GM12878 (cell line): ENCODE measurements at regions not wholly inside any gene's neighbourhood (a gene's known extent, or its start where the extent isn't known, plus 50 kb on each side); places are given as distances from the start of the nearest gene placed in this dataset.

Experiments used
- ATAC-seq: fragments of 200-7000 bp; cut with Tn5 transposase; 3 replicates; pipeline ENCODE4 v1.9.1; 2020; ENCODE audit warnings: mild to moderate bottlenecking, moderate library complexity
- BruUV-seq: library from RNA; stranded (reverse); fragments of 400-500 nt; replicated peaks from 2 replicates; lab custom pipeline; 2021; lab: Mats Ljungman, UMichigan
- CTCF ChIA-PET: fragments of 300-600 bp; sonication (Branson Sonifier 250); formaldehyde crosslinking; extraction: SDS; loops from one replicate; lab custom pipeline; 2021; ENCODE audit warnings: inconsistent platforms; lab: Yijun Ruan, JAX
- POLR2A ChIA-PET: fragments of 350-600 bp; formaldehyde crosslinking; extraction: SDS; loops from one replicate; lab custom pipeline; 2021; ENCODE audit warnings: inconsistent platforms; lab: Charles Lee
- RAD21 ChIA-PET: fragments of 300-600 bp; sonication (Branson Sonifier 250); formaldehyde crosslinking; loops from one replicate; lab custom pipeline; 2023; ENCODE audit warnings: antibody characterized with exemption; ENCODE audit not compliant: unreplicated experiment; lab: Charles Lee
- SMC1A ChIA-PET: fragments of 300-600 bp; sonication (Branson Sonifier 250); formaldehyde crosslinking; loops from one replicate; lab custom pipeline; 2023; ENCODE audit not compliant: unreplicated experiment, uncharacterized antibody; lab: Charles Lee
- DNase-seq: peaks from one replicate; pipeline ENCODE4 v3.0.0-alpha.2; 2011; ENCODE audit warnings: low read depth, low spot score
- FAIRE-seq: peaks from 3 replicates; lab custom pipeline; 2011; peaks lifted over from hg19 to GRCh38; lab: Jason Lieb, UNC
- H2AFZ ChIP-seq: 2 replicates; pipeline ENCODE4 v1.6.0; 2011; ENCODE audit warnings: low read depth, low read length, control low read depth; ENCODE audit not compliant: control insufficient read depth
- H3K27ac ChIP-seq: 2 replicates; pipeline ENCODE4 v1.5.1; 2011; ENCODE audit warnings: control low read depth; ENCODE audit not compliant: control insufficient read depth, insufficient read depth
- H3K27me3 ChIP-seq, 2 experiments: replicated peaks in 1 of 2; 2 replicates each; pipeline versions ENCODE4 v1.6.0 to v1.6.1; 2011; ENCODE audit warnings: low read length in 1 of 2; ENCODE audit not compliant: control insufficient read depth in 2 of 2, insufficient read depth in 2 of 2
- H3K36me3 ChIP-seq, 2 experiments: 2 replicates each; pipeline ENCODE4 v1.5.1; 2011; ENCODE audit warnings: low read length in 1 of 2; ENCODE audit not compliant: control insufficient read depth in 2 of 2, insufficient read depth in 2 of 2
- H3K4me1 ChIP-seq: 2 replicates; pipeline ENCODE4 v1.6.1; 2011; ENCODE audit warnings: mild to moderate bottlenecking, low read length, moderate library complexity, mixed read lengths; ENCODE audit not compliant: control insufficient read depth, insufficient read depth
- H3K4me2 ChIP-seq: 2 replicates; pipeline ENCODE4 v1.6.0; 2011; ENCODE audit warnings: control low read depth; ENCODE audit not compliant: control insufficient read depth, insufficient read depth
- H3K4me3 ChIP-seq: fragments of 200-600 bp; sonication (generic); 2 replicates; pipeline ENCODE4 v1.5.1; 2016
- H3K79me2 ChIP-seq: 2 replicates; pipeline ENCODE4 v1.6.0; 2011; ENCODE audit warnings: low read length; ENCODE audit not compliant: control insufficient read depth, insufficient read depth
- H3K9ac ChIP-seq: 2 replicates; pipeline ENCODE4 v1.8.0; 2011; ENCODE audit warnings: low read length, control low read depth, mixed read lengths; ENCODE audit not compliant: control insufficient read depth, insufficient read depth
- H3K9me3 ChIP-seq: replicated peaks from 3 replicates; pipeline ENCODE4 v1.5.1; 2011; ENCODE audit warnings: mild to moderate bottlenecking, low read length; ENCODE audit not compliant: control insufficient read depth, insufficient read depth
- H4K20me1 ChIP-seq: 2 replicates; pipeline ENCODE4 v1.6.0; 2011; ENCODE audit not compliant: control insufficient read depth, insufficient read depth
- ASH2L ChIP-seq: fragments of 300-600, 200-600 bp; sonication (generic); IDR thresholded peaks from 2 replicates; pipeline ENCODE4 v1.6.1; 2017; ENCODE audit warnings: low read depth, mild to moderate bottlenecking, borderline replicate concordance
- CEBPB ChIP-seq, 2 experiments: fragments of 150-350 bp in 1 of 2; IDR thresholded peaks; 2 replicates each; pipeline ENCODE4 v1.6.1; 2012 to 2014; ENCODE audit warnings: low read depth in 2 of 2, low read length in 2 of 2, borderline replicate concordance in 1 of 2, inconsistent platforms in 1 of 2
- CHD2 ChIP-seq: IDR thresholded peaks from 2 replicates; pipeline ENCODE4 v1.6.1; 2011; ENCODE audit warnings: low read depth, low read length, improper control_type of control experiment, borderline replicate concordance
- FOXK2 ChIP-seq: fragments of 450-650 bp; IDR thresholded peaks from 2 replicates; pipeline ENCODE4 v1.6.1; 2017; ENCODE audit warnings: mild to moderate bottlenecking, moderate library complexity
- HDGF ChIP-seq: fragments of 450-650 bp; IDR thresholded peaks from 2 replicates; pipeline ENCODE4 v1.6.1; 2016; ENCODE audit warnings: antibody characterized with exemption
- MAX ChIP-seq: IDR thresholded peaks from 2 replicates; pipeline ENCODE4 v1.6.1; 2012; ENCODE audit warnings: low read depth, low read length, improper control_type of control experiment
- MTA3 ChIP-seq: IDR thresholded peaks from 2 replicates; pipeline ENCODE4 v1.6.1; 2012; ENCODE audit warnings: low read length, inconsistent platforms, borderline replicate concordance
- MXI1 ChIP-seq: fragments of 150-350 bp; IDR thresholded peaks from 2 replicates; pipeline ENCODE4 v1.6.1; 2011; ENCODE audit warnings: low read depth, mild to moderate bottlenecking, inconsistent platforms, low read length, improper control_type of control experiment
- POLR2A ChIP-seq: IDR thresholded peaks from 2 replicates; pipeline ENCODE4 v1.6.1; 2011; ENCODE audit warnings: low read depth, mild to moderate bottlenecking, low read length
- SREBF1 ChIP-seq: IDR thresholded peaks from 2 replicates; pipeline ENCODE4 v1.6.1; 2012; ENCODE audit warnings: mild to moderate bottlenecking, low read length
- ZBTB40 ChIP-seq: fragments of 450-650 bp; IDR thresholded peaks from 2 replicates; pipeline ENCODE4 v1.6.1; 2016; ENCODE audit warnings: mild to moderate bottlenecking, moderate library complexity, borderline replicate concordance
- ZNF217 ChIP-seq: fragments of 450-650 bp; IDR thresholded peaks from 2 replicates; pipeline ENCODE4 v1.6.1; 2017; ENCODE audit warnings: antibody characterized with exemption, mild to moderate bottlenecking
- WGBS: methylation state at CpG from one replicate; pipeline ENCODE4 v1.1.6; 2016; ENCODE audit warnings: low lambda C conversion rate; ENCODE audit not compliant: insufficient replicate concordance, insufficient coverage; ENCODE audit errors: missing lambda C conversion rate; 5-methylcytosine and 5-hydroxymethylcytosine counted together
- in situ Hi-C: fragments of 300-500 bp; cut with MboI; formaldehyde crosslinking; loops from 9 replicates; pipeline ENCODE4 v1.14.3; 2018; ENCODE audit warnings: mixed read lengths
- intact Hi-C: fragments of 100-400 bp; cut with micrococcal nuclease; formaldehyde crosslinking; loops from one replicate; pipeline ENCODE4 v1.14.2; 2022; ENCODE audit not compliant: unreplicated experiment

GRCh38 chr15:66631616-66632263 is 65.9 kb upstream of the LCTL start:
- in situ Hi-C loops: no loop called here
- no peak for TF ChIP-seq POLR2A
- no peak for TF ChIP-seq ZNF217
- TF ChIP-seq SREBF1: no peak
- TF ChIP-seq CHD2: no peak
- TF ChIP-seq FOXK2: no peak

GRCh38 chr15:66633041-66633937 is 67.5 kb upstream of the LCTL start:
- Histone ChIP-seq H3K36me3 (no peaks in the 10 kb centered on the region), H3K79me2 (no peaks in the 10 kb centered on the region), H3K4me3 (no peak overlapping the region), H3K27me3 (no peaks in the 10 kb centered on the region; a peak in 1 of 4 replicates), H2AFZ (no peak overlapping the region), H3K9me3 (no peaks in the 10 kb centered on the region), H3K4me1 (no peaks in the 10 kb centered on the region; the same call in 1 of the 2 replicates), H4K20me1 (no peaks in the 10 kb centered on the region), H3K4me2 (no peak overlapping the region), H3K9ac (no peak overlapping the region), H3K27ac (no peak overlapping the region)
- DNase-seq (no peak), ATAC-seq (no peak; the same call in 2 of the 3 replicates), FAIRE-seq (no peak)
- in situ Hi-C loops: no loop called here
- ChIA-PET POLR2A (no interaction called here), SMC1A (no interaction called here), CTCF (interaction anchor here (0.5 to 0.7 kb wide), 2 partner anchors 16 to 21 kb away, joined by 3 read pairs; no protein-coding TSS in a partner anchor), RAD21 (no interaction called here)
- intact Hi-C loops: no loop called here
- 20% methylated on average over 19 of the region's 19 CpGs for WGBS
- BruUV-seq: no TSS peak
- TF ChIP-seq ZBTB40 (no peak), ASH2L (no peak), CEBPB (IDR thresholded peaks at IDR 0.05; ENCODE audit: borderline replicate concordance in 1 of 2, low read depth in 2 of 2, low read length in 2 of 2) (no peak), HDGF (no peak), MXI1 (no peak), MTA3 (no peak), MAX (no peak)

More at GRCh38 chr15:66631616-66632263, 65.9 kb upstream of the LCTL start:
- FAIRE-seq (no peak), DNase-seq (no peak), ATAC-seq (no peak)
- intact Hi-C loops: no loop called here
- Histone ChIP-seq H3K4me3 (no peak overlapping the region), H2AFZ (no peak overlapping the region), H3K9me3 (no peaks in the 10 kb centered on the region), H3K36me3 (no peaks in the 10 kb centered on the region), H3K4me1 (no peaks in the 10 kb centered on the region), H3K4me2 (no peak overlapping the region), H3K27ac (no peak overlapping the region), H3K9ac (no peak overlapping the region), H4K20me1 (no peaks in the 10 kb centered on the region), H3K27me3 (no peaks in the 10 kb centered on the region; a peak in 1 of 4 replicates), H3K79me2 (no peaks in the 10 kb centered on the region)
- RAD21 ChIA-PET: no interaction called here
- CTCF ChIA-PET: interaction anchor here (0.5 to 0.9 kb wide), 2 partner anchors 13 to 75 kb away, joined by 3 read pairs; no protein-coding TSS in a partner anchor
- POLR2A ChIA-PET: no interaction called here
- WGBS: 14% methylated on average over 7 of the region's 7 CpGs
- no TSS peak for BruUV-seq
- SMC1A ChIA-PET: no interaction called here
